HepG2 (cell line): ENCODE measurements at regions not wholly inside any gene's neighbourhood (a gene's known extent, or its start where the extent isn't known, plus 50 kb on each side); places are given as distances from the start of the nearest gene placed in this dataset.

Experiments
- ATAC-seq: fragments of 200-7000 bp; cut with Tn5 transposase; 3 replicates; pipeline ENCODE4 v1.9.1; 2020; ENCODE audit warnings: mild to moderate bottlenecking, moderate library complexity
- BruUV-seq: library from RNA; stranded (reverse); fragments of 400-500 nt; replicated peaks from 2 replicates; lab custom pipeline; 2021; lab: Mats Ljungman, UMichigan
- CTCF ChIA-PET: fragments of 300-600 bp; formaldehyde crosslinking; extraction: SDS; loops from one replicate; lab custom pipeline; 2021; ENCODE audit warnings: low total read pairs, inconsistent platforms, low intra/inter-chr PET ratio; lab: Yijun Ruan, JAX
- POLR2A ChIA-PET: fragments of 350-600 bp; sonication (Branson Sonifier 250); formaldehyde crosslinking; loops from one replicate; lab custom pipeline; 2020; ENCODE audit warnings: antibody characterized with exemption, inconsistent platforms; lab: Yijun Ruan, JAX
- DNase-seq: peaks from one replicate; pipeline ENCODE4 v3.0.0-alpha.2; 2015; ENCODE audit warnings: low spot score
- FAIRE-seq: peaks from 3 replicates; lab custom pipeline; 2011; peaks lifted over from hg19 to GRCh38; lab: Jason Lieb, UNC
- H2AFZ ChIP-seq: one replicate; pipeline ENCODE4 v1.6.1; 2011; ENCODE audit warnings: low read length, inconsistent platforms
- H3K27ac ChIP-seq: fragments of 300-600 bp; 3 replicates; pipeline ENCODE4 v1.8.0; 2011; ENCODE audit warnings: mixed run types, mild to moderate bottlenecking, mixed read lengths, low read length, inconsistent platforms; ENCODE audit not compliant: insufficient read depth; ENCODE audit errors: extremely low read length
- H3K27me3 ChIP-seq, 2 experiments: fragments of 200-600 bp in 1 of 2; 2 replicates in 1 of 2; 3 replicates in 1 of 2; pipeline versions ENCODE4 v1.6.0 to v1.8.0; 2011; ENCODE audit warnings: low read length in 2 of 2, mild to moderate bottlenecking in 2 of 2, moderate library complexity in 2 of 2, inconsistent platforms in 1 of 2; ENCODE audit not compliant: insufficient read depth in 2 of 2, control insufficient read depth in 1 of 2
- H3K36me3 ChIP-seq, 2 experiments: fragments of 200-600 bp in 1 of 2; replicated peaks in 1 of 2; 2 replicates in 1 of 2; 3 replicates in 1 of 2; pipeline versions ENCODE4 v1.5.1 to v1.8.0; 2011; ENCODE audit warnings: low read length in 2 of 2, inconsistent platforms in 1 of 2; ENCODE audit not compliant: insufficient read depth in 2 of 2, control insufficient read depth in 1 of 2
- H3K4me1 ChIP-seq: 2 replicates; pipeline ENCODE4 v1.5.1; 2012; ENCODE audit warnings: low read length, inconsistent platforms; ENCODE audit not compliant: insufficient read depth
- H3K4me2 ChIP-seq: 2 replicates; pipeline ENCODE4 v1.6.0; 2011; ENCODE audit warnings: low read depth, low read length, inconsistent platforms
- H3K4me3 ChIP-seq, 3 experiments: fragments of 200-600 bp in 1 of 3; sonication (generic), shearing (Covaris generic) in 1 of 3; replicated peaks in 1 of 3; 2 replicates each; pipeline ENCODE4 v1.5.1; 2011 to 2016; ENCODE audit warnings: low read length in 3 of 3, inconsistent platforms in 2 of 3, low read depth in 2 of 3, mild to moderate bottlenecking in 2 of 3, control low read depth in 1 of 3, mixed read lengths in 1 of 3; ENCODE audit not compliant: insufficient read depth in 1 of 3
- H3K79me2 ChIP-seq: one replicate; pipeline ENCODE4 v1.6.1; 2011; ENCODE audit warnings: low read length, inconsistent platforms; ENCODE audit not compliant: insufficient read depth
- H3K9ac ChIP-seq: 2 replicates; pipeline ENCODE4 v1.6.0; 2011; ENCODE audit warnings: mild to moderate bottlenecking, low read depth, low read length, inconsistent platforms; ENCODE audit not compliant: insufficient read depth
- H3K9me3 ChIP-seq: 2 replicates; pipeline ENCODE4 v1.5.1; 2012; ENCODE audit warnings: mild to moderate bottlenecking, low read length
- H4K20me1 ChIP-seq: 2 replicates; pipeline ENCODE4 v1.6.0; 2011; ENCODE audit warnings: inconsistent platforms, mild to moderate bottlenecking, low read length, moderate library complexity; ENCODE audit not compliant: insufficient read depth
- CHD4 ChIP-seq: fragments of 200-600 bp; sonication (generic); IDR thresholded peaks from 2 replicates; pipeline ENCODE4 v1.7.0; 2017; ENCODE audit warnings: mild to moderate bottlenecking, low read length, borderline replicate concordance
- IRF2 ChIP-seq: IDR thresholded peaks from 2 replicates; pipeline ENCODE4 v1.6.1; 2018; ENCODE audit warnings: missing genetic modification reagents, missing compliant biosample characterization
- SIX4 ChIP-seq: sonication (generic); formaldehyde crosslinking; IDR thresholded peaks from 2 replicates; pipeline ENCODE4 v1.4.0; 2020; ENCODE audit warnings: missing genetic modification reagents
- ZMAT3 ChIP-seq: sonication (generic); formaldehyde crosslinking; conservative IDR thresholded peaks from 2 replicates; pipeline ENCODE4 v1.7.0; 2021; ENCODE audit warnings: missing genetic modification reagents
- ZNF207 ChIP-seq: fragments of 450-650 bp; IDR thresholded peaks from 2 replicates; pipeline ENCODE4 v1.6.1; 2016; ENCODE audit warnings: antibody characterized with exemption, borderline replicate concordance
- ZNF232 ChIP-seq: sonication (generic); formaldehyde crosslinking; IDR thresholded peaks from 2 replicates; pipeline ENCODE4 v1.4.0; 2020; ENCODE audit warnings: missing genetic modification reagents, borderline replicate concordance
- ZNF629 ChIP-seq: sonication (generic); formaldehyde crosslinking; conservative IDR thresholded peaks from 2 replicates; pipeline ENCODE4 v1.5.0; 2020; ENCODE audit warnings: missing genetic modification reagents
- ZNF703 ChIP-seq: sonication (generic); formaldehyde crosslinking; IDR thresholded peaks from 2 replicates; pipeline ENCODE4 v1.5.1; 2020; ENCODE audit warnings: missing genetic modification reagents, mild to moderate bottlenecking, moderate library complexity, borderline replicate concordance
- ZNF766 ChIP-seq: sonication (generic); formaldehyde crosslinking; IDR thresholded peaks from 2 replicates; pipeline ENCODE4 v1.5.0; 2020; ENCODE audit warnings: missing genetic modification reagents, borderline replicate concordance
- WGBS: methylation state at CpG from one replicate; pipeline ENCODE4 v1.1.6; 2017; ENCODE audit warnings: low lambda C conversion rate; 5-methylcytosine and 5-hydroxymethylcytosine counted together
- in situ Hi-C: cut with HindIII; loops from 2 replicates; pipeline ENCODE4 v1.10.0; 2017; ENCODE audit warnings: low pct_unique_long_range_greater_than_20kb; ENCODE audit not compliant: extremely low pct_ligation_motif_present
- intact Hi-C: fragments of 100-400 bp; cut with micrococcal nuclease; formaldehyde crosslinking; loops from one replicate; pipeline ENCODE4 v1.10.0; 2022; ENCODE audit not compliant: unreplicated experiment
- TF ChIP-seq, protein P1 (sequence below): sonication (generic); formaldehyde crosslinking; conservative IDR thresholded peaks from 2 replicates; pipeline ENCODE4 v1.4.0; 2020; ENCODE audit warnings: missing genetic modification reagents
- TF ChIP-seq, protein P2 (sequence below), 2 experiments: sonication (generic) in 1 of 2; formaldehyde crosslinking in 1 of 2; IDR thresholded peaks; 2 replicates each; pipeline versions ENCODE4 v1.4.0 to v1.6.1; 2016 to 2020; ENCODE audit warnings: borderline replicate concordance in 1 of 2, low read depth in 1 of 2, mild to moderate bottlenecking in 1 of 2, missing genetic modification reagents in 1 of 2
- TF ChIP-seq, protein P3 (sequence below): sonication (generic); formaldehyde crosslinking; IDR thresholded peaks from 2 replicates; pipeline ENCODE4 v1.5.0; 2020; ENCODE audit warnings: mild to moderate bottlenecking, low read depth, missing genetic modification reagents, borderline replicate concordance
- TF ChIP-seq, protein P4 (sequence below): sonication (generic); formaldehyde crosslinking; IDR thresholded peaks from 2 replicates; pipeline ENCODE4 v1.5.1; 2020; ENCODE audit warnings: mild to moderate bottlenecking, missing genetic modification reagents, moderate library complexity

DNA sequence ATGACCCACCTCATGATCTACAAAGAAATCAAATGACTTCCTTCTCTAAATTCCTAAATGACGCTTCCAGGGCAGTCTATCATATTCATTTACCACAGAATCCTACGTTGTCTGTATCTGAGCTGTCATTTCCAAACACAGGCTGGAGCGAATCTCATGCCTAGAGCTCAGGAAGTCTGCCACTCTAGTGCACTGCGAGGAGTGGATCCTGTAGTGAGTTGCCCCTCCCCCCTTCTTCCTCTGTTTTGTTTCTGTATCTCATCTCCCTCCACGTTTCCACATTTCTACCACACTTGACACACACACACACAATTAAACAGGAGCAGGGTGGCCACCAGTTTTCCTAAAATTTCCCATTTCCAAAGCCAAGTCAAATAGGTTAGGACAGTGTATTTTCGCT is 415.4 kb upstream of the PRICKLE1 start (continued):
- TF ChIP-seq, protein P1, sequence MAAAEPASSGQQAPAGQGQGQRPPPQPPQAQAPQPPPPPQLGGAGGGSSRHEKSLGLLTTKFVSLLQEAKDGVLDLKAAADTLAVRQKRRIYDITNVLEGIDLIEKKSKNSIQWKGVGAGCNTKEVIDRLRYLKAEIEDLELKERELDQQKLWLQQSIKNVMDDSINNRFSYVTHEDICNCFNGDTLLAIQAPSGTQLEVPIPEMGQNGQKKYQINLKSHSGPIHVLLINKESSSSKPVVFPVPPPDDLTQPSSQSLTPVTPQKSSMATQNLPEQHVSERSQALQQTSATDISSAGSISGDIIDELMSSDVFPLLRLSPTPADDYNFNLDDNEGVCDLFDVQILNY (CRISPR knock-in tag) = no peak
- TF ChIP-seq ZNF232 (CRISPR knock-in tag) = no peak
- no peak for TF ChIP-seq SIX4
- no peak for TF ChIP-seq ZNF766 (CRISPR knock-in tag)
- TF ChIP-seq, protein P2, sequence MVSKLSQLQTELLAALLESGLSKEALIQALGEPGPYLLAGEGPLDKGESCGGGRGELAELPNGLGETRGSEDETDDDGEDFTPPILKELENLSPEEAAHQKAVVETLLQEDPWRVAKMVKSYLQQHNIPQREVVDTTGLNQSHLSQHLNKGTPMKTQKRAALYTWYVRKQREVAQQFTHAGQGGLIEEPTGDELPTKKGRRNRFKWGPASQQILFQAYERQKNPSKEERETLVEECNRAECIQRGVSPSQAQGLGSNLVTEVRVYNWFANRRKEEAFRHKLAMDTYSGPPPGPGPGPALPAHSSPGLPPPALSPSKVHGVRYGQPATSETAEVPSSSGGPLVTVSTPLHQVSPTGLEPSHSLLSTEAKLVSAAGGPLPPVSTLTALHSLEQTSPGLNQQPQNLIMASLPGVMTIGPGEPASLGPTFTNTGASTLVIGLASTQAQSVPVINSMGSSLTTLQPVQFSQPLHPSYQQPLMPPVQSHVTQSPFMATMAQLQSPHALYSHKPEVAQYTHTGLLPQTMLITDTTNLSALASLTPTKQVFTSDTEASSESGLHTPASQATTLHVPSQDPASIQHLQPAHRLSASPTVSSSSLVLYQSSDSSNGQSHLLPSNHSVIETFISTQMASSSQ (IDR thresholded peaks at IDR 0.05; ENCODE audit: low read depth) = no peak
- TF ChIP-seq, protein P2 (CRISPR knock-in tag; IDR thresholded peaks at IDR 0.05; ENCODE audit: borderline replicate concordance) = no peak

DNA sequence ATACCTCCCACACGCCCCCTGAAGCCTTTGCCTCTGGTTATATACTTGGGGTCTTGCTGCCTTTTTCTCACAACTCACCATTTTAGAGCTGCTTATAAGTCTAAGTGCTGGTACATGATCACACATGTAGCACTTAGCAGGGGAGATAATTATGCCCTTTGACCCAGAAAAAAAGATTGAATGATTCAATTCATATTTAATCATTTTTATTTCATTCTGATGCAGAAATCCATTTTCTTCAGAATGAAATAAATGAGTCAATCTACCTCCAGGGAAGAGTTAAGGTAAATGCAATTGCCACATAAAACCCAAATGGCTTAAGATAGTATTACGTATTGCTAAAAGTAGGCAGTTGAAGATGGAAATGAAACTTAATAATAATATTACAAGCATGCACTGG is 414.6 kb upstream of the PRICKLE1 start:
- in situ Hi-C loops = no loop called here

More for the DNA sequence above, 414.6 kb upstream of the PRICKLE1 start:
- BruUV-seq = no TSS peak
- intact Hi-C loops = no loop called here
- ATAC-seq (no peak), DNase-seq (no peak), FAIRE-seq (no peak)
- WGBS = 32% methylated on average over 2 of the region's 2 CpGs
- Histone ChIP-seq H3K27me3 (no peaks in the 10 kb centered on the region), H2AFZ (no peak overlapping the region), H3K9ac (no peak overlapping the region), H3K79me2 (no peaks in the 10 kb centered on the region), H3K4me1 (no peaks in the 10 kb centered on the region), H3K9me3 (no peaks in the 10 kb centered on the region), H3K27ac (no peak overlapping the region), H4K20me1 (no peaks in the 10 kb centered on the region), H3K4me3 (no peak overlapping the region), H3K4me2 (no peak overlapping the region), H3K36me3 (no peaks in the 10 kb centered on the region)
- CTCF ChIA-PET = no interaction called here
- POLR2A ChIA-PET = no interaction called here
- TF ChIP-seq, protein P3, sequence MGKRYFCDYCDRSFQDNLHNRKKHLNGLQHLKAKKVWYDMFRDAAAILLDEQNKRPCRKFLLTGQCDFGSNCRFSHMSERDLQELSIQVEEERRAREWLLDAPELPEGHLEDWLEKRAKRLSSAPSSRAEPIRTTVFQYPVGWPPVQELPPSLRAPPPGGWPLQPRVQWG (CRISPR knock-in tag) = no peak
- TF ChIP-seq ZNF703 (no peak), CHD4 (no peak), ZNF629 (CRISPR knock-in tag) (no peak), ZMAT3 (CRISPR knock-in tag) (no peak), ZNF207 (no peak), IRF2 (no peak)
- TF ChIP-seq, protein P4, sequence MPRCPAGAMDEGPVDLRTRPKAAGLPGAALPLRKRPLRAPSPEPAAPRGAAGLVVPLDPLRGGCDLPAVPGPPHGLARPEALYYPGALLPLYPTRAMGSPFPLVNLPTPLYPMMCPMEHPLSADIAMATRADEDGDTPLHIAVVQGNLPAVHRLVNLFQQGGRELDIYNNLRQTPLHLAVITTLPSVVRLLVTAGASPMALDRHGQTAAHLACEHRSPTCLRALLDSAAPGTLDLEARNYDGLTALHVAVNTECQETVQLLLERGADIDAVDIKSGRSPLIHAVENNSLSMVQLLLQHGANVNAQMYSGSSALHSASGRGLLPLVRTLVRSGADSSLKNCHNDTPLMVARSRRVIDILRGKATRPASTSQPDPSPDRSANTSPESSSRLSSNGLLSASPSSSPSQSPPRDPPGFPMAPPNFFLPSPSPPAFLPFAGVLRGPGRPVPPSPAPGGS (CRISPR knock-in tag) = no peak
